Epithelial cell of esophagus (primary cell): ENCODE measurements at regions not wholly inside any gene's neighbourhood (a gene's known extent, or its start where the extent isn't known, plus 50 kb on each side); places are given as distances from the start of the nearest gene placed in this dataset.
A peak's percentile ranks its signal among the peaks of the same experiment; 100 is the strongest.

ENCODE experiments used
- DNase-seq: peaks from one replicate; pipeline ENCODE4 v3.0.0; 2010; ENCODE audit warnings: low read depth
- H3K4me3 ChIP-seq: 2 replicates; pipeline ENCODE4 v1.5.1; 2011; ENCODE audit warnings: mild to moderate bottlenecking, low read length, control low read depth
- TF ChIP-seq, protein P1 (sequence below): IDR thresholded peaks from 2 replicates; pipeline ENCODE4 v1.5.1; 2011; ENCODE audit warnings: low read depth, mild to moderate bottlenecking, low read length, control low read depth, inconsistent platforms; ENCODE audit not compliant: insufficient read depth; ENCODE audit errors: missing control alignments

DNA sequence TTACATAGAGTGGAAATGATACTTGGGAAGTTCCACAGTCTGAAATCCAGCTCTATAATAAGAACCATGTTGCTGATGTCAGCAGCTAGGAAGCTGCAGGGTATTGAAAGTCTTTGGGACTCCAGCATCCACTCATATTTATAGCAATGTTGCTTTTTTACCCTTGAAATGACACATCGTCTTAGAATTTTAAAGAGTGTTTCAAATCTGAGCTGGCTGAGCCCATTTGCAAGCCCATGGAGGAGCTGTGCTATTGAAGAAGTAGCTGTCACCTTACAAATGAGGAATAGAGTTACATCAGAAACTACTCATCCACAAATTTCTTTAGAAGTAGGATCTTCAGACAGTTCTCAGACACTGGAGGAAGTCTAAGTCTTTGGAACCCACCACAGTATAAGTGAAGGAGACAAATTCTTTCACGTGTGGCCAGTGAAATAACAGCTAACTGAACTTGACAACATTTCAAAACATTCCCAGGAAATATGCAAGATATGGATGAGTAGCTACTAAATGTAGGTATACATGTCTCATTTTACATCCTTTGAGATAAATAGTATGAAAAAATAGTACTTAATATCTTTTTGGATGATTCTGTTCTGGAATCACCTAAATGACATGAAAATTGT, 203.6 kb downstream of the ZNF365 start:
- H3K4me3 ChIP-seq: no peak overlapping the region
- TF ChIP-seq, protein P1, sequence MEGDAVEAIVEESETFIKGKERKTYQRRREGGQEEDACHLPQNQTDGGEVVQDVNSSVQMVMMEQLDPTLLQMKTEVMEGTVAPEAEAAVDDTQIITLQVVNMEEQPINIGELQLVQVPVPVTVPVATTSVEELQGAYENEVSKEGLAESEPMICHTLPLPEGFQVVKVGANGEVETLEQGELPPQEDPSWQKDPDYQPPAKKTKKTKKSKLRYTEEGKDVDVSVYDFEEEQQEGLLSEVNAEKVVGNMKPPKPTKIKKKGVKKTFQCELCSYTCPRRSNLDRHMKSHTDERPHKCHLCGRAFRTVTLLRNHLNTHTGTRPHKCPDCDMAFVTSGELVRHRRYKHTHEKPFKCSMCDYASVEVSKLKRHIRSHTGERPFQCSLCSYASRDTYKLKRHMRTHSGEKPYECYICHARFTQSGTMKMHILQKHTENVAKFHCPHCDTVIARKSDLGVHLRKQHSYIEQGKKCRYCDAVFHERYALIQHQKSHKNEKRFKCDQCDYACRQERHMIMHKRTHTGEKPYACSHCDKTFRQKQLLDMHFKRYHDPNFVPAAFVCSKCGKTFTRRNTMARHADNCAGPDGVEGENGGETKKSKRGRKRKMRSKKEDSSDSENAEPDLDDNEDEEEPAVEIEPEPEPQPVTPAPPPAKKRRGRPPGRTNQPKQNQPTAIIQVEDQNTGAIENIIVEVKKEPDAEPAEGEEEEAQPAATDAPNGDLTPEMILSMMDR: no peak
- no peak for DNase-seq

- TF ChIP-seq, protein P1: no peak
- no peak for DNase-seq
- H3K4me3 ChIP-seq: no peak overlapping the region
Observed at GRCh38 chr10:62578301-62578700, 204.1 kb downstream of the ZNF365 start.

GRCh38 chr10:62578916-62579315, 204.7 kb downstream of the ZNF365 start:
- DNase-seq: no peak
- H3K4me3 ChIP-seq: no peak overlapping the region
- TF ChIP-seq, protein P1: no peak

GRCh38 chr10:62580396-62580795, 206.2 kb downstream of the ZNF365 start:
- TF ChIP-seq, protein P1: no peak
- no peak for DNase-seq

DNA sequence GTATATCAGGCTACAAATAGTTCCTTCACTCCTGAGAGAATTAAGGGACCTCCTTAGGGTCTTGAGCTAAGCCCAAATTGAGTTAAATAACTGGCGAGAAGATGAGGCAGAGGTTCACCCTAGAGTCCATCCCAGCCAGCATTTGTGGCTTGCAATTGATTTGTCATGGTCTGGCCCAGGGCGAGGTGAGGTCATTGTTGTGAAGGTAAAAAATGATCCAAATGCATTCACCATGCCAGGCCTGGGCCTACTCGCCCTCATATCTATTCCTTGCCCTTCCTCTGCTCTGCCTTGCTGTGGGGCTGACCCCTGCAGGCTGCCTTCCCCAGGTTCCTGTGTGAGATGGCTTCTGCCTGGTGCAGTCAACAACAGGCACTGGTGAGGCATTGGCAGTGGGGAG, 207.2 kb downstream of the ZNF365 start:
- TF ChIP-seq, protein P1: no peak
- DNase-seq: no peak
- H3K4me3 ChIP-seq: no peak overlapping the region

More at GRCh38 chr10:62580396-62580795, 206.2 kb downstream of the ZNF365 start:
- H3K4me3 ChIP-seq: no peak overlapping the region

GRCh38 chr10:62582101-62582705, 208.0 kb downstream of the ZNF365 start:
- H3K4me3 ChIP-seq: no peak overlapping the region
- no peak for DNase-seq
- TF ChIP-seq, protein P1: no peak

DNA sequence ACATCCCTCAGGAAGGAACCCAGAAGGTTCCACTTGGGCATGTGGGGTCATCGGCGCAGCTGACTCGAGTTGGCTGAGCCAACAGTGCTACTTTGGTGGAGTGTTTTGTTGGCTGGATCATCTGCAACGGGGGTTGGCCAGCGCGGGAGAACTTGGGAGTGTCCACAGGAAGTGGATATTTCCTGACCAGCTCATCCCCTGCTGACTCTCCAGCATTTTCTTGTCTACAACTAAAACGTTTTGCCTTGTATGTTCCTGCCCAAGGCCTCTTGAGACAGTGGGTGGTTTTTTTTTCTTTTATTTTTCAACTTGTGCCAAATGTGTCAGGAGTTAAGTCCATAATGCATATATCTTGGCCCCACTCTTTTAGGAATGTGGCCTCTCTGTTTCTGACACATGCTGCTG, 208.6 kb downstream of the ZNF365 start:
- peak; percentile 72 for DNase-seq
- TF ChIP-seq, protein P1: no peak
- H3K4me3 ChIP-seq: no peak overlapping the region
